Duodenal mucosa (tissue), 2 donors: ENCODE measurements at regions not wholly inside any gene's neighbourhood (a gene's known extent, or its start where the extent isn't known, plus 50 kb on each side); places are given as distances from the start of the nearest gene placed in this dataset.

ENCODE experiments used
- H3K27ac ChIP-seq: one replicate; pipeline ENCODE4 v1.7.0; 2013; ENCODE audit warnings: low read depth, low read length
- H3K27me3 ChIP-seq, 2 donors: one replicate each; pipeline ENCODE4 v1.7.0; 2013; ENCODE audit warnings: low read length in 2 of 2, control low read depth in 1 of 2; ENCODE audit not compliant: insufficient read depth in 2 of 2, control insufficient read depth in 1 of 2
- H3K36me3 ChIP-seq, 2 donors: one replicate each; pipeline ENCODE4 v1.7.0; 2013; ENCODE audit warnings: low read length in 2 of 2, control low read depth in 1 of 2; ENCODE audit not compliant: insufficient read depth in 2 of 2, control insufficient read depth in 1 of 2
- H3K4me1 ChIP-seq, 2 donors: one replicate each; pipeline ENCODE4 v1.7.0; 2013; ENCODE audit warnings: low read length in 2 of 2, control low read depth in 1 of 2; ENCODE audit not compliant: insufficient read depth in 2 of 2, control insufficient read depth in 1 of 2
- H3K4me3 ChIP-seq, 2 donors: one replicate each; pipeline ENCODE4 v1.7.0; 2013; ENCODE audit warnings: low read length in 2 of 2, low read depth in 1 of 2
- H3K9ac ChIP-seq, 2 donors: one replicate each; pipeline ENCODE4 v1.7.0; 2013; ENCODE audit warnings: low read length in 2 of 2, low read depth in 1 of 2
- H3K9me3 ChIP-seq, 2 donors: one replicate each; pipeline ENCODE4 v1.7.0; 2013; ENCODE audit warnings: low read length in 2 of 2, control low read depth in 1 of 2; ENCODE audit not compliant: control insufficient read depth in 1 of 2

DNA sequence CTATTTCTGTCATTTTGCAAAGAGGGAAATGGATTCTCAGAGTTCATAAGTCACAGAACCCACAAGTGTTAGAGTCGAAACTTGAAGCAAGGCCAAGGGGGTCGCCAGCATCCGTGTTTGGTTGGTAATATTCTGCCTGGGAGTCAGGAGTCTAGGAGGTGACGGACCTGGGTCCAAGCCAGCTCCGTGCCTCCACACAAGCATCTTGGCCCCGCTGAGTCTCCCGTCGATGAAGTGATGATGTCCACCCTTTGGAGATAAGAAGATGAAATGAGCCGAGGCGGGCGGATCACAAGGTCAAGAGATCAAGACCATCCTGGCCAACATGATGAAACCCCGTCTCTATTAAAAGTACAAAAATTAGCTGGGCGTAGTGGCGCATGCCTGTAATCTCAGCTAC lies 53.2 kb upstream of the TNRC6C start:
- no peak overlapping the region for H3K4me3 ChIP-seq
- no peaks in the 10 kb centered on the region for H3K36me3 ChIP-seq
- peaks cover 22 to 26% of the 10 kb centered on the region in 2 donors for H3K27me3 ChIP-seq
- H3K27ac ChIP-seq: no peak overlapping the region
- H3K9me3 ChIP-seq: no peaks in the 10 kb centered on the region
- no peak overlapping the region for H3K9ac ChIP-seq
- no peaks in the 10 kb centered on the region for H3K4me1 ChIP-seq

DNA sequence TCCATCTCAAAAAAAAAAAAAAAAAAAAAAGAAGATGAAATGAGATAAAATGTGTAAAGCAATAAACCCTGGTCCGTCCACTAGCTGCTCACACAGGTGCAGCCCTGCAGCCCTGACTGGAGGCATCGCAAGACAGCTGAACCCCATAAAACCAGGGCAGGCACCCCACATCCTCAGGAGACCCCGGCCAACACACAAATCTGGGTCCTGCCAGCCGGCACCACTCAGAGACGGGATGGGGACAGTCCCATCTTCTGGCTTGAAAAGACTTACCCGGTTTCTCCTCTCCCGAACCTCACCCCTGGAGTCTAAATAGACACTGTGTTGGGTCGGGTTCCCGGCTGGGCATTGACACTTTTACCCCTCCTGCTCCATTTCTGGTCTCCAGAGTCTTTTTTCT lies 52.7 kb upstream of the TNRC6C start:
- Histone ChIP-seq H3K4me1 (no peaks in the 10 kb centered on the region), H3K9me3 (no peaks in the 10 kb centered on the region), H3K4me3 (no peak overlapping the region), H3K27me3 (peaks cover 22 to 26% of the 10 kb centered on the region in 2 donors), H3K36me3 (no peaks in the 10 kb centered on the region), H3K27ac (no peak overlapping the region), H3K9ac (no peak overlapping the region)

- H3K27me3 ChIP-seq: peaks cover 22% of the 10 kb centered on the region in 2 donors
- no peaks in the 10 kb centered on the region for H3K36me3 ChIP-seq
- no peaks in the 10 kb centered on the region for H3K9me3 ChIP-seq
- H3K27ac ChIP-seq: no peak overlapping the region
- no peak overlapping the region for H3K4me3 ChIP-seq
- no peak overlapping the region for H3K9ac ChIP-seq
- no peaks in the 10 kb centered on the region for H3K4me1 ChIP-seq
Measured at GRCh38 chr17:77906377-77906871, 52.1 kb upstream of the TNRC6C start.

- H3K27ac ChIP-seq: no peak overlapping the region
- no peaks in the 10 kb centered on the region for H3K4me1 ChIP-seq
Measured at GRCh38 chr17:77907497-77908461, 50.7 kb upstream of the TNRC6C start.

DNA sequence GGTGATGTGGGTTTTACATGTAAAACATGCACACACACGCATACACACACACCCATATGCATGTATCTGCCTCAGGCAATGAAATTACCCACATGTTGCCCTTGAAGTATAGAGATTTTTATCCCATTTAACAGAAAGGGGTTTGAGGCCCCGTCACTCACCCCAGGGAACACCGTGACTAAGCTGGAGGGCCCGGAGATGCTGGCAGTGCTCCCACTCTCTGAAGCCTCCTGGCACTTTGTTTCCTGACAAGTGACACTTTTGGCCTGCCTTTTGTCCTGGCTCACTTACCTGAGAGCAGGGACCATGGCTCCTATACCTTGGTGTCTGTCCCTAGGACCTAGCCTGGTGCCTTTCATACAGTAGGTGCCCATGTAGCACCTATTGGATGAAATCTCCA lies 50.0 kb upstream of the TNRC6C start:
- Histone ChIP-seq H3K9ac (no peak overlapping the region), H3K4me3 (no peak overlapping the region), H3K27me3 (peaks cover 12 to 22% of the 10 kb centered on the region in 2 donors), H3K27ac (no peak overlapping the region), H3K36me3 (no peaks in the 10 kb centered on the region), H3K9me3 (no peaks in the 10 kb centered on the region), H3K4me1 (no peaks in the 10 kb centered on the region)

More at GRCh38 chr17:77907497-77908461, 50.7 kb upstream of the TNRC6C start:
- H3K4me3 ChIP-seq: no peak overlapping the region
- H3K36me3 ChIP-seq: no peaks in the 10 kb centered on the region
- H3K9me3 ChIP-seq: no peaks in the 10 kb centered on the region
- no peak overlapping the region for H3K9ac ChIP-seq
- H3K27me3 ChIP-seq: peaks cover 12 to 22% of the 10 kb centered on the region in 2 donors
